NCI-H526 (cell line): ENCODE measurements at regions not wholly inside any gene's neighbourhood (a gene's known extent, or its start where the extent isn't known, plus 50 kb on each side); places are given as distances from the start of the nearest gene placed in this dataset.
"Not testable (repeated sequence)": the region's sequence is repeated elsewhere in the genome, so short reads cannot be mapped to it uniquely, and the experiment has no call there.

Experiments used
- DNase-seq, 2 experiments: peaks; one replicate each; lab custom pipeline; 2025; lab: John Stamatoyannopoulos, UW

- peak in 1 of 2 experiments; percentile 42 for DNase-seq
These were observed 100.5 kb downstream of the CDC42EP3 start for GRCh38 chr2:37570773-37571586.

- peak; percentile 86 to 88 for DNase-seq
These were observed 99.8 kb downstream of the CDC42EP3 start for GRCh38 chr2:37571587-37572136.

GRCh38 chr2:37573451-37574388, 97.7 kb downstream of the CDC42EP3 start:
- peak; percentile 78 to 87 for DNase-seq

GRCh38 chr2:37575780-37576179, 95.7 kb downstream of the CDC42EP3 start:
- no peak for DNase-seq

- not testable (repeated sequence) for DNase-seq
These were observed 95.2 kb downstream of the CDC42EP3 start for GRCh38 chr2:37576194-37576593.

DNA sequence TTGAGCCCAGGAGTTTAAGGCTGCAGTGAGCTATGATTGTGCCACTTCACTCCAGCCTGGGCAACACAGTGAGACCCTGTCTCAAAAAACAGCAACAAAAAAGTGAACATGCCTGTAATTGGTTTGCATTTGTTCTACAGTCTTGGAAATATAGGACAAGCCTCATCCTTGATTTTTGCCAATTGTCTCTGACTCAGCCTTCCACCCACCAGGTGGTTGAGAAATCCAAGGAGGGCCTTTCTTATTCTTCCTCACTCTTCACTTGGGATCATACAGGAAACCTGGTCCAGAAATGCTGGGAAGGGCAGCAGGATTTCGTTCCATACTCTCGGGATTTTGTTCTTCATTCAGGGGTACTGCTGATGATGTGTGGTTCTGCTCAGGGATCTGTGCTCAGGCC, 94.6 kb downstream of the CDC42EP3 start:
- DNase-seq, result no peak

DNA sequence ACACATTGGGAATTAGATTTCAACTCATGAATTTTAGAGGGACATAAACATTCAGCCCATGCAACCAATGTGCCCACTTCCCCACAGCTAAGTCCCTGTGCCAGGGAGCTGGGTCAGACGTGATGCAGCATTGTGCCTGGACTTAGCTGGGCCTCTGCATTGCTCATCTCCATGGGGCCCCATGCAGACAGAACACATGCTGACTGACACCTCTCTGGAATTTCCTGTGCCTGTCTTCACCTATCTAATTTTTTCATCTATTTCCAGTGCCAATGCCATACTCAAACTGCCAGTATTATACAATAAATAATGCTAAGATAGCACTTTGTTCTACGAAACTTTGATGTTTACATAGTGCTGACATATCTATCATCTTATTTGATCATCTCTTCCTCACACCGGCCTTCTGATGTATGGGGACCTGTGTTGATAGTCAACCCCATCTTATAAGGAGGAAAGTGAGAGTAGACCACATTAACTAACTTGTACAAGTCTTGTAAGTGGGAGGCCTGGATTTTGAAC, 92.2 kb downstream of the CDC42EP3 start:
- no peak for DNase-seq

- not testable (repeated sequence) for DNase-seq
These were observed 91.5 kb downstream of the CDC42EP3 start for GRCh38 chr2:37579949-37580348.

- no peak for DNase-seq
These were observed 90.0 kb downstream of the CDC42EP3 start for GRCh38 chr2:37581433-37581832.

GRCh38 chr2:37582481-37583220, 88.8 kb downstream of the CDC42EP3 start:
- DNase-seq, result no peak

DNA sequence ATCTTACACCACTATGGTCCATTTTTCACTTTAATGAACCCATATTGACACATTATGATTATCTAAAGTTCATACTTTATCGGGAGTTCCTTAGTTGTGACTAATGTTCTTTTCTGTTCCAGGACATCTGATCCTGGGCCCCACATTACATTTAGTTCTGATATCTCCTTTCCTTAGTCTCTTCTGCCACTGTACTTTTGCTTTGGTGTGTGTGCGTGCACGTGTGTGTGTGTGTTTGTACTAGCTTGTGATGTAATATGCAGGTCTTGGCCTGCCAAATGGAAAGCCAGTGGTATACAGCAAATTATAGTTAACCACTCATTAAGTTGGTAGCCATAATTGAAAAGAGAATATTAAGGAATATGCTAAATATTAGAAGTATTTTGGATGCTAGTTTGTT, 88.0 kb downstream of the CDC42EP3 start:
- DNase-seq, result no peak

- no peak for DNase-seq
These were observed 87.6 kb downstream of the CDC42EP3 start for GRCh38 chr2:37583867-37584266.

DNA sequence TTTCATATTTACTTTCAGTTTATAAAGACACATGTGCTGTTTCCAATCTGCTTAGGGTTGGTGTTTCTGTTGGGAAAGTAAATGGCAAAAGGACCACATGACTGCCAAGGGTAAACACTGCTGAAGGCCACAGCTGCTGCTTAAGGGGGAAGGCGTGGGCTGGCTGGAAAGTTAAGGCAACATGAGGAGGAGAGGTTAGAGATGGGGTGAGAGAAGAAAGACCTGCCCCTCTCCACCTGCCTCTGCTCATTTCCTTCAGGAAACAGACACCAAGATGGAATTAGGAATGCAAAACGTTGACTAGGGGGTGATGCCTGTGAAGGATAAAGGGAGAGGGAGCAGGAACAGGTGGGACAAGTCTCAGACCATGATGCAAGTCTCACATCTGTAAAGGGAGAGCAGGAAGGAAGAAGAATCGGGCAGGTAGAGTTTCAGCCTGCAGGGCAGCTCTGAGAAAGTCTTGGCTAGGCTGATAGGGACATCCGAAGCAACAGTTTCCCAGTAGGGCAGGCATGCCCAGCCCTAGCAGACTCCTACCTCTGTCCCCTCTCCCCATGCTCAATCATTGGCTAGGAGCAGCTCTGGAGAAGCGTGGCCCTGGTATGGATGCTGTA, 86.0 kb downstream of the CDC42EP3 start:
- DNase-seq, result peak in 1 of 2 experiments; percentile 19

GRCh38 chr2:37585982-37586621, 85.3 kb downstream of the CDC42EP3 start:
- DNase-seq, result no peak

DNA sequence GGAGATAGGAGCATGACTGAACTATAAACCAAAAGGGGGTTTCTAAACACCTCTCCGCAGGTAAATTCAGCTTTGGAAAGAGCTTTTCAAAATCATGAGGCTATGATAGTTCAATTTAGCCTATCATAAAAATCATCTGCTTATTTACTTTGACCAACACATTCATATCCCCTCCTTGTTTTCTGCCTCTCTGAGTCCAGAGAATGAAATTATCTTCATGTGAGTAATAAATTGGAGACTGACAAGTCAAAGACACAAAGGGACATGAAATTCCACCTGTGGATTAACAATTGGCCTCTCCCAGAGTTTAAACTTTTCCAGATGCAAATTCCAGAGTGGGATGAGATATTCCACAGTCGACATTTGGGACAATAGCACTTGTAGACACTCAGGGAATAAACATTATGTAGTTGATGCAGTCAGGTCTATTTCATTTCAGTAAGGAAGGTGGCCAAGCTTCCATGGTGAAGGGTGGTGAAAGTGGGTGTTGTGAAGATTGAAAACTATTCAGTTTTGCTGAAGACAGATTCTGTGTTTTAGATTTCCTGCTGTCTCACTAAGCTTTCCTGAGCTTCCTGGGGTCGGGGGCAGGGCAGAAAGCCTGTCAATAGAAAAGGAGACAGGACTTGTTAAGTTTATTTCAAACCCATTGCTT, 84.7 kb downstream of the CDC42EP3 start:
- DNase-seq, result no peak

DNA sequence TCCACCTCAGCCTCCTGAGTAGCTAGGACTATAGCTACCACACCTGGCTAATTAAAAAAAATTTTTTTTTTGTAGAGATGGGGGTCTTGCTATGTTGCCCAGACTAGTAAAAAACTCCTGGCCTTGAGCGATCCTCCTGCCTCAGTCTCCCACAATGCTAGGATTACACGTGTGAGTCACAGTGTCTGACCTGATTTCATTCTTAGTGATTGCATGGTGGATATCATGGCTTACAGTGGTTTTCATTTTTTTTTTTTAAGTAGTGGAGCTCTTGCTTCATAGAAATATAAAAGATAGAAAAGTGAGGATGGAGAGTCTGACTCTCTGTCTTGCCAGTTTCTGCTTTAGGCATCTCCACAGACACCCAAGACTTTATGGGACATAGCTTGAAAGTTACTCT, 83.6 kb downstream of the CDC42EP3 start:
- no peak for DNase-seq

GRCh38 chr2:37588316-37588777, 83.1 kb downstream of the CDC42EP3 start:
- peak; percentile 16 to 36 for DNase-seq

GRCh38 chr2:37589298-37589697, 82.1 kb downstream of the CDC42EP3 start:
- DNase-seq, result no peak

DNA sequence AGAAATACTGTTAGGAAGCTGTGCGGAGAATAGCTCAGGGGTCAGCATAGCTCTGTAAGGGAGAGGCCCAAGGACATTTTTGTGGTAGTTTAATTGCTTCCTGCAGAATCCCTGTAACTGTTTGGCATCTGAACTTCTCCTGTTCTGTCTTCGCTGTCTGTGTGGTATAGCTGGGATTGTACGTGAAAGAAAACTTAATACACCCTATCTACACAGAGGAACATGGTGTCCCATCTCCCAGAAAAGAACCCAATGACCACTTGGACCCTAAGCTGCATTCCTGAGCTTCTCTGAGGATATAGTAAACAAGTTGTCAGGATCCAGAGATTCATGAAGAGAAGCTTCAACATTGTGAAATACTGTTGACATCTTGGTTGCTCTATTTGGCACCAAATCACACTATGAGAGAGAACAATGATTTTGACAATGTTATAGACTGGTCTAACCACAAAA, 81.3 kb downstream of the CDC42EP3 start:
- DNase-seq, result no peak
